CD4-positive, alpha-beta memory T cell (primary cell): ENCODE measurements at regions not wholly inside any gene's neighbourhood (a gene's known extent, or its start where the extent isn't known, plus 50 kb on each side); places are given as distances from the start of the nearest gene placed in this dataset.

Experiments
- CTCF ChIA-PET: fragments of 350-600 bp; sonication (Branson Sonifier 250); formaldehyde crosslinking; loops from one replicate; lab custom pipeline; 2021; ENCODE audit warnings: inconsistent platforms; ENCODE audit not compliant: partially characterized antibody; lab: Charles Lee
- POLR2A ChIA-PET: fragments of 350-600 bp; sonication (Branson Sonifier 250); formaldehyde crosslinking; loops from one replicate; lab custom pipeline; 2021; ENCODE audit not compliant: partially characterized antibody; lab: Charles Lee
- DNase-seq, 5 donors: peaks; one replicate each; pipeline versions ENCODE4 v3.0.0 to v3.0.0-alpha.2; 2020 to 2022; ENCODE audit warnings: mixed read lengths in 1 of 5
- H3K27ac ChIP-seq: one replicate; pipeline ENCODE4 v1.7.0; 2013; ENCODE audit warnings: low read depth, low read length
- H3K27me3 ChIP-seq: 2 replicates; pipeline ENCODE4 v1.7.0; 2013; ENCODE audit warnings: mild to moderate bottlenecking, low read length, moderate library complexity; ENCODE audit not compliant: insufficient read depth
- H3K36me3 ChIP-seq: 2 replicates; pipeline ENCODE4 v1.7.0; 2013; ENCODE audit warnings: mild to moderate bottlenecking, low read length, moderate library complexity; ENCODE audit not compliant: insufficient read depth
- H3K4me1 ChIP-seq: 2 replicates; pipeline ENCODE4 v1.7.0; 2013; ENCODE audit warnings: mild to moderate bottlenecking, low read length, moderate library complexity; ENCODE audit not compliant: insufficient read depth
- H3K4me3 ChIP-seq, 2 donors: one replicate each; pipeline ENCODE4 v1.7.0; 2013; ENCODE audit warnings: low read length in 2 of 2, mild to moderate bottlenecking in 1 of 2
- H3K9me3 ChIP-seq, 2 donors: one replicate each; pipeline ENCODE4 v1.7.0; 2013; ENCODE audit warnings: low read length in 2 of 2, control low read depth in 1 of 2; ENCODE audit not compliant: control insufficient read depth in 1 of 2
- H3K27ac Mint-ChIP-seq, 7 donors: one replicate each; pipeline ENCODE4 v1.8.0; 2020 to 2021; ENCODE audit warnings: mixed read lengths in 7 of 7, mild to moderate bottlenecking in 6 of 7, inconsistent platforms in 3 of 7, moderate library complexity in 3 of 7
- H3K27me3 Mint-ChIP-seq, 2 donors: one replicate each; pipeline ENCODE4 v1.8.0; 2020 to 2021; ENCODE audit warnings: mixed read lengths in 2 of 2
- H3K36me3 Mint-ChIP-seq, 2 donors: one replicate each; pipeline ENCODE4 v1.8.0; 2020 to 2021; ENCODE audit warnings: mixed read lengths in 2 of 2, inconsistent platforms in 1 of 2, mild to moderate bottlenecking in 1 of 2
- H3K4me1 Mint-ChIP-seq, 4 donors: one replicate each; pipeline ENCODE4 v1.8.0; 2020 to 2021; ENCODE audit warnings: mixed read lengths in 4 of 4, mild to moderate bottlenecking in 1 of 4
- H3K4me3 Mint-ChIP-seq, 8 donors: one replicate each; pipeline ENCODE4 v1.8.0; 2020 to 2021; ENCODE audit warnings: mixed read lengths in 8 of 8, mild to moderate bottlenecking in 7 of 8, moderate library complexity in 6 of 8, inconsistent platforms in 3 of 8
- H3K9me3 Mint-ChIP-seq, 8 donors: one replicate each; pipeline ENCODE4 v1.8.0; 2020 to 2021; ENCODE audit warnings: mixed read lengths in 8 of 8, mild to moderate bottlenecking in 5 of 8, inconsistent platforms in 3 of 8, moderate library complexity in 1 of 8
- intact Hi-C: fragments of 100-400 bp; cut with micrococcal nuclease; formaldehyde crosslinking; loops from one replicate; pipeline ENCODE4 v1.15.1; 2023

GRCh38 chr6:18795726-18796125 lies 408.6 kb downstream of the RNF144B start:
- Histone ChIP-seq H3K27me3 (no peaks in the 10 kb centered on the region), H3K4me1 (no peaks in the 10 kb centered on the region), H3K27ac (no peak overlapping the region), H3K4me3 (no peak overlapping the region), H3K36me3 (no peaks in the 10 kb centered on the region), H3K9me3 (no peaks in the 10 kb centered on the region)
- intact Hi-C loops, result no loop called here
- no peak overlapping the region for H3K27ac Mint-ChIP-seq
- DNase-seq, result no peak
- no peak overlapping the region for H3K4me3 Mint-ChIP-seq
- no peaks in the 10 kb centered on the region for H3K36me3 Mint-ChIP-seq
- ChIA-PET POLR2A (no interaction called here), CTCF (no interaction called here)
- H3K27me3 Mint-ChIP-seq, result no peaks in the 10 kb centered on the region
- no peaks in the 10 kb centered on the region for H3K4me1 Mint-ChIP-seq
- H3K9me3 Mint-ChIP-seq, result peaks cover 1 to 25% (median 11%) of the 10 kb centered on the region in 8 donors

GRCh38 chr6:18820725-18821124 lies 433.6 kb downstream of the RNF144B start:
- Histone ChIP-seq H3K36me3 (no peaks in the 10 kb centered on the region), H3K4me1 (no peaks in the 10 kb centered on the region), H3K27me3 (no peaks in the 10 kb centered on the region), H3K4me3 (no peak overlapping the region), H3K9me3 (peaks cover 0 to 3% of the 10 kb centered on the region in 2 donors), H3K27ac (no peak overlapping the region)
- intact Hi-C loops, result no loop called here
- DNase-seq, result no peak
- ChIA-PET POLR2A (no interaction called here), CTCF (no interaction called here)
- H3K4me1 Mint-ChIP-seq, result no peaks in the 10 kb centered on the region
- H3K9me3 Mint-ChIP-seq, result peaks cover 2 to 38% (median 26%) of the 10 kb centered on the region in 8 donors
- no peak overlapping the region for H3K27ac Mint-ChIP-seq
- no peak overlapping the region for H3K4me3 Mint-ChIP-seq
- H3K36me3 Mint-ChIP-seq, result peaks cover 0 to 2% of the 10 kb centered on the region in 2 donors
- no peaks in the 10 kb centered on the region for H3K27me3 Mint-ChIP-seq

DNA sequence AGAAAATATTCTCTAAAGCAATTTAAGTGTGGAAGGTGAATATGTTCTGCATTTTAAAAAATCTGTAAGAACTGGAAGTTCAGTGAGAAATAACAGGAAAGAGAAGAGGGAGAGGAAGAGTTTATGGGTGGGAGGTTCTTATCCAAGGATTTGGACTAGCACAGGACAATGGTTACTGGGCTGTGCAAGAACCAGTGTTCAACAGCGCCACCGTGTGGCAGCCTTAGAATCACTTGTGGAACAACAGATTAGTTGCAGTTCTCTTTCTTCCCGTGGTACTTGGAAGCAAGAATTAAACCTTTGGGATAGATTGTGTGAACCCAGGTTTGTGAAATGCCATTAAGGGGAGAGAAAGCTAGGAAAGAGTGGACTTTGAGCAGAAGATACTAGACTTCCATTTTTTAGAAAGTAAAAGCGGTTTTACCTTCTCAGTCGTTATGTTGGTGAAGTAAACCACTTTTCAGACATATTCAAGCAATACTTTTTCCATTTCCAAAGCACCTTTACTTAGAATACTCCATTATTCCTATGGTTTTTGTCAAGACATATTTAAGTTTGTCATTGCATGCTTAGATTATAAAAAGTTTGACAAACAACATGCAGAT lies 436.7 kb downstream of the RNF144B start:
- H3K36me3 Mint-ChIP-seq, result peaks cover 0 to 2% of the 10 kb centered on the region in 2 donors
- no peak overlapping the region for H3K4me3 ChIP-seq
- peaks cover 1 to 56% (median 34%) of the 10 kb centered on the region in 8 donors for H3K9me3 Mint-ChIP-seq
- no peak overlapping the region for H3K27ac Mint-ChIP-seq
- CTCF ChIA-PET, result no interaction called here
- no peak overlapping the region for H3K4me3 Mint-ChIP-seq
- H3K27me3 Mint-ChIP-seq, result no peaks in the 10 kb centered on the region
- no peaks in the 10 kb centered on the region for H3K4me1 ChIP-seq
- H3K36me3 ChIP-seq, result no peaks in the 10 kb centered on the region
- intact Hi-C loops, result no loop called here
- POLR2A ChIA-PET, result no interaction called here
- H3K27ac ChIP-seq, result no peak overlapping the region
- DNase-seq, result no peak
- H3K9me3 ChIP-seq, result peaks cover 0 to 3% of the 10 kb centered on the region in 2 donors
- no peaks in the 10 kb centered on the region for H3K27me3 ChIP-seq
- no peaks in the 10 kb centered on the region for H3K4me1 Mint-ChIP-seq

- intact Hi-C loops, result no loop called here
- Histone ChIP-seq H3K9me3 (no peaks in the 10 kb centered on the region), H3K4me1 (no peaks in the 10 kb centered on the region), H3K36me3 (no peaks in the 10 kb centered on the region), H3K4me3 (no peak overlapping the region), H3K27ac (no peak overlapping the region), H3K27me3 (no peaks in the 10 kb centered on the region)
- Mint-ChIP-seq H3K4me1 (no peaks in the 10 kb centered on the region), H3K4me3 (no peak overlapping the region), H3K27me3 (no peaks in the 10 kb centered on the region), H3K36me3 (peaks cover 0 to 2% of the 10 kb centered on the region in 2 donors), H3K27ac (no peak overlapping the region), H3K9me3 (peaks cover 4 to 26% (median 18%) of the 10 kb centered on the region in 8 donors)
- POLR2A ChIA-PET, result no interaction called here
- DNase-seq, result no peak
- CTCF ChIA-PET, result no interaction called here
Observed at GRCh38 chr6:18829272-18829870, 442.2 kb downstream of the RNF144B start.

GRCh38 chr6:18835976-18836375 lies 448.8 kb downstream of the RNF144B start:
- CTCF ChIA-PET, result no interaction called here
- Histone ChIP-seq H3K27me3 (no peaks in the 10 kb centered on the region), H3K4me3 (no peak overlapping the region), H3K36me3 (no peaks in the 10 kb centered on the region), H3K27ac (no peak overlapping the region), H3K9me3 (no peaks in the 10 kb centered on the region), H3K4me1 (no peaks in the 10 kb centered on the region)
- Mint-ChIP-seq H3K4me3 (no peak overlapping the region), H3K36me3 (no peaks in the 10 kb centered on the region), H3K9me3 (peaks cover 0 to 12% (median 3%) of the 10 kb centered on the region in 8 donors), H3K4me1 (no peaks in the 10 kb centered on the region), H3K27ac (no peak overlapping the region), H3K27me3 (no peaks in the 10 kb centered on the region)
- POLR2A ChIA-PET, result no interaction called here
- intact Hi-C loops, result no loop called here
- DNase-seq, result no peak

DNA sequence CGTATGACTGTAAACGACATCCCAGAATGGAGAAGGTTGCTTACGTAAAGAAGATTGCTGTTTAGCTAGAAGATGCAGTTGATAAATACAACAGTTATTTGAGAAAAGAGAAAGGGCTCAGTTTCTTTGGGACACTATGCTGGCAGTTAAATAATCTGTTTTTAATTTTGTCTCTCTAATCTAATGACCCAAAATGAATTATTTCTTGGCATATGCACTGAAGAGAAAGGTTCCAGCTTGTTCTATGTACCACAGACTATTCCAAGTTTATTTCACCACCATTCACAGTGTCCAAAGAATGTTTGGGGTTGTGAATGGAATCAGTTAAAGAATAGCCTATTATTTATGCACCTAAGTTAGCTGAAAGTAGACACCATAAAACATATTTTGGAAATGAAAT lies 449.9 kb downstream of the RNF144B start:
- Mint-ChIP-seq H3K4me3 (no peak overlapping the region), H3K4me1 (no peaks in the 10 kb centered on the region), H3K27ac (no peak overlapping the region), H3K36me3 (no peaks in the 10 kb centered on the region), H3K9me3 (peaks cover 1 to 15% (median 2%) of the 10 kb centered on the region in 8 donors), H3K27me3 (no peaks in the 10 kb centered on the region)
- no peak for DNase-seq
- ChIA-PET POLR2A (no interaction called here), CTCF (no interaction called here)
- H3K36me3 ChIP-seq, result no peaks in the 10 kb centered on the region
- no peaks in the 10 kb centered on the region for H3K4me1 ChIP-seq
- H3K4me3 ChIP-seq, result no peak overlapping the region
- H3K27ac ChIP-seq, result no peak overlapping the region
- H3K27me3 ChIP-seq, result no peaks in the 10 kb centered on the region
- H3K9me3 ChIP-seq, result no peaks in the 10 kb centered on the region
- intact Hi-C loops, result no loop called here

DNA sequence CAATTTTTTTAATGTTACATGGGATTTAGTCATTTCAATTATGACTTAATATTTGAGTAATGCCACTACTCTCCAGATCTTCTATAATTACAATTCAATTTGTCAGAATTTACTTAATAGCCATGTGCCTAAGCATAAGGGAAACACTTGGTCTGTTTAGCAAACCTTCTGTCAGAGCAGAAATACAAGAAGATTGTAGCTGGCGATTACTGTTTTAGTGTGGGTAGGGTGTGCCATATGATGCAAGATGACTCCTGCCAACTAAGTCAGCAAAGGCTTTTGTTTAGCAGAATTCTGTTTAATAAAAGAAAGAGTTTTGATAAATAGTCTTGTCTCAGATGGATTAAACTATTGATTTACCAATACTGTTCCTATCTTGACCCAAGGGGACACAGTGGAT lies 455.4 kb downstream of the RNF144B start:
- ChIA-PET POLR2A (no interaction called here), CTCF (no interaction called here)
- Histone ChIP-seq H3K27me3 (no peaks in the 10 kb centered on the region), H3K4me1 (no peaks in the 10 kb centered on the region), H3K36me3 (no peaks in the 10 kb centered on the region), H3K4me3 (no peak overlapping the region), H3K27ac (no peak overlapping the region), H3K9me3 (no peaks in the 10 kb centered on the region)
- DNase-seq, result no peak
- H3K27ac Mint-ChIP-seq, result no peak overlapping the region
- intact Hi-C loops, result no loop called here
- H3K27me3 Mint-ChIP-seq, result no peaks in the 10 kb centered on the region
- no peak overlapping the region for H3K4me3 Mint-ChIP-seq
- H3K36me3 Mint-ChIP-seq, result no peaks in the 10 kb centered on the region
- peaks cover 0 to 21% (median 2%) of the 10 kb centered on the region in 8 donors for H3K9me3 Mint-ChIP-seq
- H3K4me1 Mint-ChIP-seq, result no peaks in the 10 kb centered on the region
